ENCODE measurements at regions not wholly inside any gene's neighbourhood (a gene's known extent, or its start where the extent isn't known, plus 50 kb on each side); places are given as distances from the start of the nearest gene placed in this dataset.

- TF ChIP-seq TCF12 (IDR thresholded peaks at IDR 0.05; ENCODE audit: low read depth): no peak
- TF ChIP-seq USF1 (IDR thresholded peaks at IDR 0.05): no peak
- TF ChIP-seq CREB1 (IDR thresholded peaks at IDR 0.05; ENCODE audit: low read depth): no peak
- no peak for TF ChIP-seq NFIC (IDR thresholded peaks at IDR 0.05)
- no peak for TF ChIP-seq EP300 (IDR thresholded peaks at IDR 0.05; ENCODE audit: borderline replicate concordance)
- TF ChIP-seq TAF1 (IDR thresholded peaks at IDR 0.05; ENCODE audit: low read depth): no peak
These were observed 236.2 kb upstream of the COPS8 start for GRCh38 chr2:236849508-236849907.

DNA sequence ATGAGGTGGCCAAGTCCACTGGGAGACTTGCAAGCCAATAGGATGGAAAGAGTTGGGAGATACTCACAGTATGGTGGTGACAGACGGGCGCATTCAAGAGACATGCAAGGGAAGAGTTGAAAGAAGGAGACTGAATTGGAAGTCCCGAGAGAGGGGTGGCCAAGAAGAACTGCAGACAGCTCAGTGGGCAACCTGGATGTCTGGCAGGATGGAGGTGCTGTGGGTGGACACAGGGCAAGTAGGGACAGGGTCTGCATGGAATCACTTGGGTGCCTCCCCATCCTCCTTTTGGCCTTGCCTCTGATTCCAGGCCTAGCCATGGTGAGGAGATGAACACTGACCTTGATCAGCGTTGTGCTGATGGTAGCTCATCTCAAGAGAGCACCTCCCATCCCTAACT lies 235.7 kb upstream of the COPS8 start:
- TF ChIP-seq, protein P1, sequence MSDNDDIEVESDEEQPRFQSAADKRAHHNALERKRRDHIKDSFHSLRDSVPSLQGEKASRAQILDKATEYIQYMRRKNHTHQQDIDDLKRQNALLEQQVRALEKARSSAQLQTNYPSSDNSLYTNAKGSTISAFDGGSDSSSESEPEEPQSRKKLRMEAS (IDR thresholded peaks at IDR 0.05): no peak
- TF ChIP-seq ZBTB7A (IDR thresholded peaks at IDR 0.05; ENCODE audit: low read depth) (no peak), FOXM1 (IDR thresholded peaks at IDR 0.05; ENCODE audit: borderline replicate concordance, low read depth) (no peak), USF1 (IDR thresholded peaks at IDR 0.05) (no peak), REST (IDR thresholded peaks at IDR 0.05; ENCODE audit: low read depth) (no peak), YY1 (IDR thresholded peaks at IDR 0.05; ENCODE audit: low read depth) (no peak), TAF1 (IDR thresholded peaks at IDR 0.05; ENCODE audit: low read depth) (no peak), EGR1 (IDR thresholded peaks at IDR 0.05) (no peak), TCF12 (IDR thresholded peaks at IDR 0.05; ENCODE audit: low read depth) (no peak), TEAD4 (IDR thresholded peaks at IDR 0.05) (no peak), NFIC (IDR thresholded peaks at IDR 0.05) (no peak), CEBPB (IDR thresholded peaks at IDR 0.05) (no peak), EP300 (IDR thresholded peaks at IDR 0.05; ENCODE audit: borderline replicate concordance) (no peak), CREB1 (IDR thresholded peaks at IDR 0.05; ENCODE audit: low read depth) (no peak), RAD21 (IDR thresholded peaks at IDR 0.05; ENCODE audit: low read depth) (no peak)

DNA sequence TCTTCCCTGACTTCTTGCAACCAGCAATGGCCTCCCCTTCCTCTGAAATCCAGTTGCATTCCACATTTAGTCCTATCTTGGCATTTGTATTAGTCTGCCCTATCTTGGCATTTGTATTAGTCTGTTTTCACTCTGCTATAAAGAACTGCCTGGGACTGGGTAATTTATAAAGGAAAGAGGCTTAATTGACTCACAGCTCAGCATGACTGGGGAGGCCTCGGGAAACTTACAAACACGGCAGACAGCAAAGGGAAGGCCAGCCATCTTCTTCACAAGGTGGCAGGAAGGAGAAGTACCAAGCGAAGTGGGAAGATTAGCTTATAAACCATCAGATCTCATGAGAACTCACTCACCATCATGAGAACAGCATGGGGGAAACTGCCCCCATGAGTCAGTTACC lies 234.5 kb upstream of the COPS8 start:
- no peak for TF ChIP-seq FOXM1 (IDR thresholded peaks at IDR 0.05; ENCODE audit: borderline replicate concordance, low read depth)
- no peak for TF ChIP-seq EGR1 (IDR thresholded peaks at IDR 0.05)
- no peak for TF ChIP-seq REST (IDR thresholded peaks at IDR 0.05; ENCODE audit: low read depth)
- TF ChIP-seq USF1 (IDR thresholded peaks at IDR 0.05): no peak
- TF ChIP-seq, protein P1 (IDR thresholded peaks at IDR 0.05): no peak
- no peak for TF ChIP-seq YY1 (IDR thresholded peaks at IDR 0.05; ENCODE audit: low read depth)
- TF ChIP-seq CEBPB (IDR thresholded peaks at IDR 0.05): no peak
- no peak for TF ChIP-seq ZBTB7A (IDR thresholded peaks at IDR 0.05; ENCODE audit: low read depth)
- TF ChIP-seq TAF1 (IDR thresholded peaks at IDR 0.05; ENCODE audit: low read depth): no peak
- TF ChIP-seq NFIC (IDR thresholded peaks at IDR 0.05): no peak
- TF ChIP-seq TCF12 (IDR thresholded peaks at IDR 0.05; ENCODE audit: low read depth): no peak
- no peak for TF ChIP-seq RAD21 (IDR thresholded peaks at IDR 0.05; ENCODE audit: low read depth)
- no peak for TF ChIP-seq TEAD4 (IDR thresholded peaks at IDR 0.05)
- TF ChIP-seq EP300 (IDR thresholded peaks at IDR 0.05; ENCODE audit: borderline replicate concordance): no peak
- no peak for TF ChIP-seq CREB1 (IDR thresholded peaks at IDR 0.05; ENCODE audit: low read depth)

DNA sequence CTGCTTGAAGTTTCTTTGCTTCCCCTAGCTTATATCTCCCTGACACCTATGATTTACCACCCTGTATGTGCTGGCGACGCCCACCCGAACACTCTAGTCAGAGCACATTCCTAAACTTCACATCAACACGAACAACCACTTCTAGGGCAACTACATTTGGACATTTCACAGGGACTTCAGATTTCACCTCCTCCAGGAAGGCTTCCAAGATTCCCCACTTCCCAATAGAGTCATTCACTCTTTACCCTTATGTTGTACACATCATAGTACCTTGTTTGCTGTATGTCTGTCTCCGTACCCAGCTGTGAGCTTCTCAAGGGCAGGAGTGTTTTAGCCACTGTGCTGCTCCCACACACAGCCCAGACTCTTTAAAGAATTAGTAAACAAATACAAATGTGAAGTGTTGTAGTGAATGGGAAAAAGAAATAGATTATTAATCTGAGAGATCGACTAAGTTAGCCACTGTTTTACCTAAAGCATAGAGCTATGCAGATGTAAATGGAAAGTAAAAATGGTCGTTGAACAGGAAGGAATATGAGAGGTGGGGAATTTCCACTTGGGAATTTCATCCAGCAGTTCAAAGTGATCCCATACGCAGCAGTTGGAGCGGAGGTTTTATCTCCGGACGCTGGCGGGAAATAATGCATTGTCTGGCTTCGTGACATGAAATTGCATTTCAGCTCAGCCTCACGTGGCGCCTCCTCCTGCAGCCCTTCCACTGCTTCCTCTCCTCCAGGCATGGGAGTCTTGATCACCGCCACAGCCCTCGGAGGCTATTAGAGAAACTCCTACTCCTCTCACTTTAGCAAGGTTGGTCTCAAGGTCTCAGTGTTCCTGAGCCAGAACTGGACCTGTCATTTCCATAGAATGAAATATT lies 233.4 kb upstream of the COPS8 start:
- TF ChIP-seq NFIC (IDR thresholded peaks at IDR 0.05): no peak
- TF ChIP-seq TAF1 (IDR thresholded peaks at IDR 0.05; ENCODE audit: low read depth): no peak
- TF ChIP-seq TCF12 (IDR thresholded peaks at IDR 0.05; ENCODE audit: low read depth): no peak
- no peak for TF ChIP-seq TEAD4 (IDR thresholded peaks at IDR 0.05)
- no peak for TF ChIP-seq FOXM1 (IDR thresholded peaks at IDR 0.05; ENCODE audit: borderline replicate concordance, low read depth)
- no peak for TF ChIP-seq USF1 (IDR thresholded peaks at IDR 0.05)
- TF ChIP-seq, protein P1 (IDR thresholded peaks at IDR 0.05): no peak
- no peak for TF ChIP-seq ZBTB7A (IDR thresholded peaks at IDR 0.05; ENCODE audit: low read depth)
- TF ChIP-seq YY1 (IDR thresholded peaks at IDR 0.05; ENCODE audit: low read depth): no peak
- TF ChIP-seq RAD21 (IDR thresholded peaks at IDR 0.05; ENCODE audit: low read depth): no peak
- TF ChIP-seq REST (IDR thresholded peaks at IDR 0.05; ENCODE audit: low read depth): no peak
- TF ChIP-seq CREB1 (IDR thresholded peaks at IDR 0.05; ENCODE audit: low read depth): no peak
- no peak for TF ChIP-seq CEBPB (IDR thresholded peaks at IDR 0.05)
- no peak for TF ChIP-seq EGR1 (IDR thresholded peaks at IDR 0.05)

Measured in Ishikawa (cell line).